H9 (cell line): ENCODE measurements at regions not wholly inside any gene's neighbourhood (a gene's known extent, or its start where the extent isn't known, plus 50 kb on each side); places are given as distances from the start of the nearest gene placed in this dataset.

Source experiments
- DNase-seq: peaks from one replicate; pipeline ENCODE4 v3.0.0-alpha.2; 2017
- H2AFZ ChIP-seq: one replicate; pipeline ENCODE4 v1.6.1; 2013; ENCODE audit warnings: mild to moderate bottlenecking, low read length, control low read depth, moderate library complexity
- H2AK5ac ChIP-seq: 2 replicates; pipeline ENCODE4 v1.6.1; 2013; ENCODE audit warnings: low read length, control low read depth, mixed read lengths; ENCODE audit not compliant: insufficient read length
- H2BK120ac ChIP-seq: one replicate; pipeline ENCODE4 v1.6.1; 2013; ENCODE audit warnings: low read depth, mild to moderate bottlenecking, low read length, control low read depth, inconsistent platforms; ENCODE audit not compliant: poor library complexity, severe bottlenecking
- H2BK12ac ChIP-seq: 2 replicates; pipeline ENCODE4 v1.6.1; 2013; ENCODE audit warnings: low read length, control low read depth, mixed read lengths, low read depth; ENCODE audit not compliant: insufficient read length
- H2BK15ac ChIP-seq: 2 replicates; pipeline ENCODE4 v1.6.1; 2013; ENCODE audit warnings: low read depth, low read length, control low read depth
- H2BK20ac ChIP-seq: one replicate; pipeline ENCODE4 v1.6.1; 2013; ENCODE audit warnings: low read depth, mild to moderate bottlenecking, low read length, control low read depth, inconsistent platforms; ENCODE audit not compliant: poor library complexity, severe bottlenecking
- H2BK5ac ChIP-seq: 2 replicates; pipeline ENCODE4 v1.6.1; 2013; ENCODE audit warnings: low read length, control low read depth, mixed read lengths; ENCODE audit not compliant: insufficient read length
- H3K14ac ChIP-seq: 2 replicates; pipeline ENCODE4 v1.6.1; 2013; ENCODE audit warnings: low read length, control low read depth; ENCODE audit not compliant: insufficient read depth
- H3K18ac ChIP-seq: 2 replicates; pipeline ENCODE4 v1.6.1; 2013; ENCODE audit warnings: low read depth, mild to moderate bottlenecking, mixed read lengths, low read length, control low read depth; ENCODE audit not compliant: insufficient read length
- H3K23ac ChIP-seq: 2 replicates; pipeline ENCODE4 v1.6.1; 2013; ENCODE audit warnings: low read length, control low read depth, mixed read lengths, low read depth; ENCODE audit not compliant: insufficient read length
- H3K23me2 ChIP-seq: 2 replicates; pipeline ENCODE4 v1.6.1; 2013; ENCODE audit warnings: low read depth, mild to moderate bottlenecking, mixed read lengths, low read length, control low read depth; ENCODE audit not compliant: insufficient read length, poor library complexity, severe bottlenecking
- H3K27ac ChIP-seq: 2 replicates; pipeline ENCODE4 v1.5.1; 2013; ENCODE audit warnings: low read length, control low read depth, mixed read lengths, low read depth; ENCODE audit not compliant: insufficient read length
- H3K27me3 ChIP-seq: 2 replicates; pipeline ENCODE4 v1.6.1; 2013; ENCODE audit warnings: low read length, control low read depth, inconsistent platforms; ENCODE audit not compliant: insufficient read depth
- H3K4ac ChIP-seq: 2 replicates; pipeline ENCODE4 v1.6.1; 2013; ENCODE audit warnings: low read depth, mild to moderate bottlenecking, control low read depth, inconsistent platforms, low read length, moderate library complexity
- H3K4me1 ChIP-seq: 2 replicates; pipeline ENCODE4 v1.6.1; 2013; ENCODE audit warnings: low read length, control low read depth, inconsistent platforms; ENCODE audit not compliant: insufficient read depth
- H3K4me2 ChIP-seq: 2 replicates; pipeline ENCODE4 v1.6.1; 2013; ENCODE audit warnings: low read length, control low read depth, mixed read lengths; ENCODE audit not compliant: insufficient read length, insufficient read depth
- H3K56ac ChIP-seq: 2 replicates; pipeline ENCODE4 v1.6.1; 2013; ENCODE audit warnings: low read depth, mild to moderate bottlenecking, mixed read lengths, low read length, control low read depth; ENCODE audit not compliant: insufficient read length
- H3K79me1 ChIP-seq: 2 replicates; pipeline ENCODE4 v1.6.1; 2013; ENCODE audit warnings: low read depth, mild to moderate bottlenecking, moderate library complexity, low read length, control low read depth, inconsistent platforms; ENCODE audit not compliant: insufficient read depth, poor library complexity, severe bottlenecking
- H3K79me2 ChIP-seq: 2 replicates; pipeline ENCODE4 v1.6.1; 2013; ENCODE audit warnings: low read length, control low read depth, inconsistent platforms; ENCODE audit not compliant: insufficient read depth
- H3K9ac ChIP-seq: 2 replicates; pipeline ENCODE4 v1.6.1; 2013; ENCODE audit warnings: low read length, control low read depth, mixed read lengths; ENCODE audit not compliant: insufficient read length; ENCODE audit errors: extremely low read depth
- H3K9me3 ChIP-seq: one replicate; pipeline ENCODE4 v1.6.1; 2013; ENCODE audit warnings: low read depth, low read length, inconsistent platforms; ENCODE audit not compliant: control insufficient read depth
- H3T11ph ChIP-seq: one replicate; pipeline ENCODE4 v1.6.1; 2013; ENCODE audit warnings: mild to moderate bottlenecking, low read length, control low read depth, inconsistent platforms
- H4K20me1 ChIP-seq: one replicate; pipeline ENCODE4 v1.6.1; 2013; ENCODE audit not compliant: control insufficient read depth, insufficient read length, insufficient read depth
- H4K5ac ChIP-seq: 2 replicates; pipeline ENCODE4 v1.6.1; 2013; ENCODE audit warnings: low read depth, mild to moderate bottlenecking, mixed read lengths, low read length, control low read depth; ENCODE audit not compliant: insufficient read length
- H4K8ac ChIP-seq: replicated peaks from 2 replicates; pipeline ENCODE4 v1.6.1; 2013; ENCODE audit warnings: low read length, control low read depth, mixed read lengths, low read depth; ENCODE audit not compliant: insufficient read length
- H4K91ac ChIP-seq: 2 replicates; pipeline ENCODE4 v1.6.1; 2013; ENCODE audit warnings: low read depth, mild to moderate bottlenecking, moderate library complexity, mixed read lengths, low read length, control low read depth; ENCODE audit not compliant: insufficient read length
- H3K27ac Mint-ChIP-seq, 3 experiments: 2 replicates in 2 of 3; 3 replicates in 1 of 3; pipeline ENCODE4 v1.8.0; 2020 to 2021; ENCODE audit warnings: mixed read lengths in 3 of 3, mild to moderate bottlenecking in 1 of 3, moderate library complexity in 1 of 3
- H3K27me3 Mint-ChIP-seq: 2 replicates; pipeline ENCODE4 v1.8.0; 2021; ENCODE audit warnings: low read depth, mild to moderate bottlenecking, moderate library complexity, mixed read lengths
- H3K36me3 Mint-ChIP-seq, 3 experiments: 2 replicates in 2 of 3; 3 replicates in 1 of 3; pipeline ENCODE4 v1.8.0; 2020 to 2021; ENCODE audit warnings: low read depth in 3 of 3, mixed read lengths in 3 of 3; ENCODE audit not compliant: insufficient read depth in 1 of 3
- H3K4me1 Mint-ChIP-seq, 2 experiments: 2 replicates each; pipeline ENCODE4 v1.8.0; 2020; ENCODE audit warnings: mixed read lengths in 2 of 2
- H3K4me3 Mint-ChIP-seq, 2 experiments: 2 replicates in 1 of 2; 3 replicates in 1 of 2; pipeline ENCODE4 v1.8.0; 2020 to 2021; ENCODE audit warnings: mild to moderate bottlenecking in 2 of 2, mixed read lengths in 2 of 2, moderate library complexity in 1 of 2
- H3K9me3 Mint-ChIP-seq, 2 experiments: 2 replicates in 1 of 2; 3 replicates in 1 of 2; pipeline ENCODE4 v1.8.0; 2020; ENCODE audit warnings: mild to moderate bottlenecking in 2 of 2, mixed read lengths in 2 of 2, moderate library complexity in 1 of 2
- whole genome bisulfite sequencing: extraction: QIAGEN DNeasy Blood & Tissue Kit; methylation state at CpG from one replicate; pipeline ENCODE4 v1.1.7; 2013; ENCODE audit warnings: missing lambda C conversion rate, low lambda C conversion rate, mixed read lengths; ENCODE audit not compliant: insufficient read length; ENCODE audit errors: extremely low coverage; 5-methylcytosine and 5-hydroxymethylcytosine counted together
- TF ChIP-seq, protein P1 (sequence below): fragments of 200-600 bp; sonication (generic); conservative IDR thresholded peaks from 3 replicates; pipeline ENCODE4 v1.8.0; 2021; ENCODE audit warnings: antibody characterized with exemption, mild to moderate bottlenecking

DNA sequence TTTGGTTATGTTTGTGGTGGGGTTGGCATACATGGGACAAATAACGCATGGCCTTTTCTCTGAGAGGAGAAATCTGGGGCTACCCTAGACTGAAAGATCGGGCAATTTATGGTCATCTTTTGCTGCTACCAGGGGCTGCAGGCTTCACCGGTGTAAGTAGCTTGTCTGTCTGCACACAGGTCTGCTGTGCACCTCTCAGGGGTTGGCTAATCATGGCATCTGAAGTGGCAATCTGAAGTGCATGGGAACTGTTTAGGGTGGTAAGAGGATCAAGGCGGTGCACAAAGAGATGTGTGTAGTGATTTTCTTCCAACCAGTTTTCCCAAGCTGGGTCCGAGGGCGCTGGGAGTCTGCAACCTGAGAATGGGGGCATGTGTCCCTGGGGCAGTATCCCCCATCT, 141.3 kb downstream of the EMP1 start:
- Histone ChIP-seq H3K27ac (no peak overlapping the region), H2BK12ac (no peak overlapping the region), H3K79me1 (no peaks in the 10 kb centered on the region), H3K9ac (no peak overlapping the region), H3K56ac (no peak overlapping the region), H2BK120ac (no peak overlapping the region), H4K5ac (no peak overlapping the region), H3K9me3 (no peaks in the 10 kb centered on the region), H3K4me2 (no peak overlapping the region), H3K14ac (0 out of 2 replicates have a peak overlapping the region, but pooled peaks have one; percentile 22), H4K91ac (no peak overlapping the region), H2AK5ac (no peak overlapping the region), H2BK15ac (no peak overlapping the region), H3K4ac (no peak overlapping the region), H4K8ac (no peak overlapping the region), H3K23me2 (no peaks in the 10 kb centered on the region), H3T11ph (no peak overlapping the region), H2BK5ac (no peak overlapping the region), H3K18ac (no peak overlapping the region), H3K4me1 (no peaks in the 10 kb centered on the region), H2AFZ (no peak overlapping the region), H2BK20ac (no peak overlapping the region), H3K79me2 (no peaks in the 10 kb centered on the region), H4K20me1 (no peaks in the 10 kb centered on the region), H3K23ac (no peak overlapping the region), H3K27me3 (no peaks in the 10 kb centered on the region)
- no peak for DNase-seq
- WGBS: no CpG with 5 or more reads among the region's 6 CpGs
- Mint-ChIP-seq H3K27me3 (no peaks in the 10 kb centered on the region; the same call in 1 of the 2 replicates), H3K4me1 (peaks cover 0 to 2% of the 10 kb centered on the region in 2 experiments; a peak in 1 of 4 replicates), H3K27ac (no peak overlapping the region), H3K9me3 (peaks cover 0 to 2% of the 10 kb centered on the region in 2 experiments; a peak in 2 of 5 replicates), H3K4me3 (no peak overlapping the region), H3K36me3 (no peaks in the 10 kb centered on the region; a peak in 1 of 7 replicates)
- TF ChIP-seq, protein P1, sequence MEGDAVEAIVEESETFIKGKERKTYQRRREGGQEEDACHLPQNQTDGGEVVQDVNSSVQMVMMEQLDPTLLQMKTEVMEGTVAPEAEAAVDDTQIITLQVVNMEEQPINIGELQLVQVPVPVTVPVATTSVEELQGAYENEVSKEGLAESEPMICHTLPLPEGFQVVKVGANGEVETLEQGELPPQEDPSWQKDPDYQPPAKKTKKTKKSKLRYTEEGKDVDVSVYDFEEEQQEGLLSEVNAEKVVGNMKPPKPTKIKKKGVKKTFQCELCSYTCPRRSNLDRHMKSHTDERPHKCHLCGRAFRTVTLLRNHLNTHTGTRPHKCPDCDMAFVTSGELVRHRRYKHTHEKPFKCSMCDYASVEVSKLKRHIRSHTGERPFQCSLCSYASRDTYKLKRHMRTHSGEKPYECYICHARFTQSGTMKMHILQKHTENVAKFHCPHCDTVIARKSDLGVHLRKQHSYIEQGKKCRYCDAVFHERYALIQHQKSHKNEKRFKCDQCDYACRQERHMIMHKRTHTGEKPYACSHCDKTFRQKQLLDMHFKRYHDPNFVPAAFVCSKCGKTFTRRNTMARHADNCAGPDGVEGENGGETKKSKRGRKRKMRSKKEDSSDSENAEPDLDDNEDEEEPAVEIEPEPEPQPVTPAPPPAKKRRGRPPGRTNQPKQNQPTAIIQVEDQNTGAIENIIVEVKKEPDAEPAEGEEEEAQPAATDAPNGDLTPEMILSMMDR: no peak
